ENCODE measurements at regions not wholly inside any gene's neighbourhood (a gene's known extent, or its start where the extent isn't known, plus 50 kb on each side); places are given as distances from the start of the nearest gene placed in this dataset.

DNA sequence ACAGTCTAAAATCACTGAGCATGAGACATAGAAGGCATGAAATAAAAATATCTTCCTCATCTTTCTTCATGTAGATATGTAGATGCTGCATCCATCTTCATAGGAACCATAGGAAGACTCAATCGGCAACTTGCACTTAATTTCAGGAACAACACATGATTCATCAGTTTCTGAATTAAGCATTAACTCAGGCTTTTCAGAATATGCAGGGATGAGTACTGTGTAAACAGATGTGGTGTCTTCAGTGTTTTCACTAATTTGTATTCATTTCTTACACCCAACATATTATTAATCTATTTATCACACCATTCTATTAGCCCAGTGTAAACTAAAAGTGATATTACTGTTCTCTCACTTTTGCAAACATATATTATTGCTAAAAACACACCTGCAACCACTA lies 305.9 kb upstream of the DAB2 start:
- POLR2A ChIA-PET (ENCODE audit: low non-redundant PET), result interaction anchor here (0.7 kb wide), 1 partner anchor 710 kb away, joined by 10 read pairs; no protein-coding TSS in a partner anchor
- BruUV-seq (replicated peaks), result no TSS peak

DNA sequence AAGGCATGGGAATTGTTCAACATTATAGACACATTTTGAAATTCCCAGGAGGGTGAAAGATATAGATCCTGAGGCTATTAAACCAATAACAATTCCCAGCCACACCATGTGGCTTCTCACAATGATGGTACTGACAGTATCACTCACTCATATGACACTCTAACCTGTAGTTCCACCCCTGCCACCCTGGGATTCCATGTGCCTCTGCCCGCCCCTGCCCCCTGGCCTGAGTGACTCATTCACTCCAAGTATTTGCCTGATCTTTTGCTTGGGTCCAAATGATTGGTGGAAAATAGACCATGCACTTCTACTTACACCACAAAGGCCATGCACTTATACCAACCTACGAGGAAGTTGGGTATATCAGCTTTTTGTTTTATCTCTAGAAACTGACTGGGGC lies 305.2 kb upstream of the DAB2 start:
- ChIA-PET CTCF (no interaction called here), POLR2A (ENCODE audit: low non-redundant PET) (no interaction called here)
- H3K4me3 ChIP-seq (ENCODE audit: low read depth, low read length, poor library complexity, severe bottlenecking), result no peak overlapping the region
- H3K36me3 ChIP-seq (ENCODE audit: insufficient read depth, low read length, poor library complexity, severe bottlenecking), result no peaks in the 10 kb centered on the region
- no peaks in the 10 kb centered on the region for H3K4me1 ChIP-seq (ENCODE audit: insufficient read depth, low read length, poor library complexity, severe bottlenecking)
- no peaks in the 10 kb centered on the region for H3K9me3 ChIP-seq (ENCODE audit: low read depth, low read length, poor library complexity, severe bottlenecking)
- DNase-seq (ENCODE audit: low spot score), result no peak
- TF ChIP-seq CTCF (conservative IDR thresholded peaks at IDR 0.05; ENCODE audit: low read depth, low read length) (no peak), EZH2 (IDR thresholded peaks at IDR 0.05; ENCODE audit: borderline replicate concordance, low read depth, low read length, poor library complexity, severe bottlenecking) (no peak)
- intact Hi-C loops (cut with micrococcal nuclease; ENCODE audit: unreplicated experiment), result no loop called here
- H3K27me3 ChIP-seq (replicated peaks; ENCODE audit: insufficient read depth, low read depth, low read length, poor library complexity), result no peaks in the 10 kb centered on the region
- BruUV-seq (replicated peaks), result no TSS peak
- no peak overlapping the region for H3K27ac ChIP-seq (ENCODE audit: low read depth, low read length, poor library complexity, severe bottlenecking)

More for the DNA sequence above, 305.9 kb upstream of the DAB2 start:
- CTCF ChIA-PET, result no interaction called here
- intact Hi-C loops (cut with micrococcal nuclease; ENCODE audit: unreplicated experiment), result no loop called here
- Histone ChIP-seq H3K27me3 (replicated peaks; ENCODE audit: insufficient read depth, low read depth, low read length, poor library complexity) (no peaks in the 10 kb centered on the region), H3K27ac (ENCODE audit: low read depth, low read length, poor library complexity, severe bottlenecking) (no peak overlapping the region), H3K9me3 (ENCODE audit: low read depth, low read length, poor library complexity, severe bottlenecking) (no peaks in the 10 kb centered on the region), H3K4me3 (ENCODE audit: low read depth, low read length, poor library complexity, severe bottlenecking) (no peak overlapping the region), H3K4me1 (ENCODE audit: insufficient read depth, low read length, poor library complexity, severe bottlenecking) (no peaks in the 10 kb centered on the region), H3K36me3 (ENCODE audit: insufficient read depth, low read length, poor library complexity, severe bottlenecking) (no peaks in the 10 kb centered on the region)
- DNase-seq (ENCODE audit: low spot score), result no peak
- TF ChIP-seq CTCF (conservative IDR thresholded peaks at IDR 0.05; ENCODE audit: low read depth, low read length) (no peak), EZH2 (IDR thresholded peaks at IDR 0.05; ENCODE audit: borderline replicate concordance, low read depth, low read length, poor library complexity, severe bottlenecking) (no peak)

DNA sequence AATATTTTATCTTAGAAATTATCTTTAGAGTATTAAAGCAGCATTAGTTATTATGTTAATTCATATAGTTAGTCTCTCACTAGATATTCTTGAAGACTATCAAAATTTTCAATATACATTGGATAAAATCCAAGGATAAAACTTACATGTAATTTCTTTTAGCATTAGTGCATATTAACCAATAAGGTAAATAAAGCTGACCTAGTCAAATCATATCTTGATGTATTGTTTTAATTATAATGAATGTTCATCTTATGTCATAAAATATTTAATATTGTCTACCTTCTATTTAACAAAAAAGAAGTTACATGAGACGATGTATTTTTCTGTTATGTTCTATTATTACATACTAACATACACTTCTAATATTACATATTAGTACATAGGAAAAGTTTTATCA lies 301.7 kb upstream of the DAB2 start:
- Histone ChIP-seq H3K27ac (ENCODE audit: low read depth, low read length, poor library complexity, severe bottlenecking) (no peak overlapping the region), H3K36me3 (ENCODE audit: insufficient read depth, low read length, poor library complexity, severe bottlenecking) (no peaks in the 10 kb centered on the region), H3K27me3 (replicated peaks; ENCODE audit: insufficient read depth, low read depth, low read length, poor library complexity) (no peaks in the 10 kb centered on the region), H3K4me1 (ENCODE audit: insufficient read depth, low read length, poor library complexity, severe bottlenecking) (no peaks in the 10 kb centered on the region), H3K4me3 (ENCODE audit: low read depth, low read length, poor library complexity, severe bottlenecking) (no peak overlapping the region), H3K9me3 (ENCODE audit: low read depth, low read length, poor library complexity, severe bottlenecking) (no peaks in the 10 kb centered on the region)
- TF ChIP-seq EZH2 (IDR thresholded peaks at IDR 0.05; ENCODE audit: borderline replicate concordance, low read depth, low read length, poor library complexity, severe bottlenecking) (no peak), CTCF (conservative IDR thresholded peaks at IDR 0.05; ENCODE audit: low read depth, low read length) (no peak)
- ChIA-PET CTCF (no interaction called here), POLR2A (ENCODE audit: low non-redundant PET) (no interaction called here)
- DNase-seq (ENCODE audit: low spot score), result no peak
- intact Hi-C loops (cut with micrococcal nuclease; ENCODE audit: unreplicated experiment), result no loop called here
- BruUV-seq (replicated peaks), result no TSS peak

All from A673 (cell line).